Stimulated activated naive CD4-positive, alpha-beta T cell (primary cell): ENCODE measurements at regions not wholly inside any gene's neighbourhood (a gene's known extent, or its start where the extent isn't known, plus 50 kb on each side); places are given as distances from the start of the nearest gene placed in this dataset.
A peak's percentile ranks its signal among the peaks of the same experiment; 100 is the strongest.

Source experiments
- DNase-seq, 6 experiments: peaks; one replicate each; lab custom pipeline; 2025; lab: John Stamatoyannopoulos, UW

DNA sequence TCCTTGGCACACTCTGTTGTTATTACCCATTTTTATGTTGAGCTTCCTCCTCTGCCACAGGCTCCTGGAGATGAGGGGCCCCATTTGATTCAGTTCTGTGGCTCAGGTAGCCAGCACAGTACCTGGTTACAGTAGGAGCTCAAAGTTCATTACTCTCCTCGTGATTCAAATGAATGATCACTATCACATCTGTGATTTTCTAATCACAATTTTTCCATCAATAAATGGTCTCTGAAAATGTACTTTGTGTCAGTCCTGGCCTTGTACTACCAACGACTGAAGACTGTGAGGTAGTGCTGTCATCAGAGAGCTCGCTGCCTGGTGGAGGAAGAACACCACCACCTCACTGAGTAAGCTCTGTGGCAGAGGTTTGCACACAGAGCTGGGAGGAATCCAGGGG lies 106.8 kb upstream of the JUN start:
- no peak for DNase-seq

- no peak for DNase-seq
Measured at GRCh38 chr1:58891347-58891746, 107.5 kb upstream of the JUN start.

GRCh38 chr1:58893257-58893869 lies 109.5 kb upstream of the JUN start:
- DNase-seq = no peak

DNA sequence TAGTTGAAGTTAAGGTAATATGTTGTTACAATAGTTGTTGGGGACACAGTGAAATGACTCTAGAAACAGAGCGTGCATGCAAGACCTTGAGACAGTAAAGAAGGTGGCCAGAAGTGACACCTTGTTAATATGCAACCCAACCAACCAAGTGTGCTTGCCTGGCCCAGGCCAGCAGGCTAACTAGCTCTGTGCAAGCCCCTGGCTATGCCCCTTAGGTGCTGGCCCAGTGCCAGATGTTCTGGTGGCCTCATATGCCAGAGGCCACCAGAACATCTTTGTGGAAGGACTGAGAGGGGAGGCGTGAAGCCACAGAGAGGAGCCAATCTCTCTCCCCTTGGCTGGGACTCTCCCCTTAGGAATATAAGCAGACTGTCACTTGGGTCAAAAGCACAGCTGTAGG lies 111.2 kb upstream of the JUN start:
- no peak for DNase-seq

- no peak for DNase-seq
Measured at GRCh38 chr1:58895559-58896145, 111.8 kb upstream of the JUN start.

DNA sequence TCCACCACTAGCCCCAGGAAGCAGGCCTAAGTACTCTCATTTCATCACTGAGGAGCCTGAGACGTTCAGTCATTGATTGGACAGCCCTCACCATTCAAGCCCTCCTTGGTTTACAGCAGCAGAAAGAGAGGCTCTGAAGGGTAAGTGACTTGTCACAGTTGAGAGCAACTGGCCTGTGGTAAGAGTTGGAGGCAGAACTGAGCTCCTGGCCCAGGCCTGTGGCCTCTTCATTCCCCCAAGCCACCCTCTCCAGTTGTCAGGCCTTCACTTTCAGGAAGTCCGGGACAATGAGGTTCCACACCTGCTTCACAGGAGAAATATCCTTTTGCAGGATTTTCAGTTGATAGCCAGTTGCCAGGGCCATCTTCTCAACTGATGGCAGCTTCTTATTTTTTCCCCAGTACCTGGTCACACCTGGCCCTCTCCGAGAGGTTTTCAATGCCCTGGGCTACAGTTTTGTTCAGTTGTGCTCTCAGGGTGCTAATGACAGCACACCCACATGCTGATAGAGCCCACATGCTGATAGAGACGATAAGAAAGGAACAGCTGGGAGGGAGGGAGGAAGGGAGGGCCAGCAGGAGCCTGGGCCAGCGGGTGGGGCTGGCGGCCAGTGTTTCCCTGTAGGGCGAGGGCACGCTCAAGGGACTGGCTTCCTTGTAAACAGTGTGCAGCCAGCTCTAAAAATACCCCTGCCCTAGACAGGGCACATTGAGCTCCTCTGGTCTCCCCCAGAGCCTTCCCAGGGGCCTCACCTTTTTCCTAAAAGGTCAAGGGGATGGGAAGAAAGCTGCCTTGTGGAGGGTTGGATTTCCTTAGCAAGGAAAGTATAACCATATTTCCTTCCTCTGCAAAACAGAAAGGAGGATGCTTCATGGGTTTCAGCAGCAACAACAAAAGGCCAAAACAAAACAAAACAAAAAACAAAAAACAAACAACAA lies 112.7 kb upstream of the JUN start:
- no peak for DNase-seq

GRCh38 chr1:58898739-58899586 lies 115.1 kb upstream of the JUN start:
- no peak for DNase-seq

GRCh38 chr1:58899587-58900271 lies 115.9 kb upstream of the JUN start:
- no peak for DNase-seq

DNA sequence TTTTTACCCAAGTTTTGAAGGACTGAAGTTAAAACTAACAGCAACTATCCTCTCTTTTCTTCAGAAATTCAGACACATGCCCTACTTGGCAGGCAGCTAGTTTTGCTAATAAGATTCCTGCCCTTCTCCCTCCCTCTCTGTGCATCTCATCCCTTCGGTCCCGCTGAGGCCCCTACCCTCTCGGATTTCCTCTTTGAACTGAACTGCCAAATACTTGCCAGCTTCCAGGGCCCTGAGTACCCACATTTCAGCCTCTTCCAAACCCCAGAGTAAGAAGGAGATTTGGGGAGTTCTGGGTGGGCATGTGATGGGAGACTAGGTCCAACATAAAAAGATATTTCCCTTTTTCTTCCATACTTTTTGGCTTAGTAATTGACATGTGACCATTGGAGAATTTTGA lies 116.5 kb upstream of the JUN start:
- DNase-seq = no peak

DNA sequence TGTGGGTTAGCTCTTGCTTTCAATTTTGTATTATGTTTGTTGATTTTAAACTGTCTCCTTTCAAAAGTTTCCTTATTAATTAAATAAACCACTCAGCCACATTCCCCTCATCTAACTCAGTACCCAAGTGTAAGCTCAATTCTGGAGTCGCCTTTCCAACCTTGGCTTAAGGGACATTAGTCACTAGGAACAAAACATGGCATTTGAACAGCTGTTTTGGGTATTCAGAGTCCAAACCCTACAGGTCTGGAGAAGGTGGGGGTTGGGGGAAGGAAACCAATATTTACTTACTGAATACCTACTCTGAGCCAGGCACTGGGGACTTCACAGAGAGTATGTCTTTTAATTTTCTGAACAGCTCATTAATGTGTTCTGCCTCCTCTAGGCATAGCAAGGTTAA lies 117.2 kb upstream of the JUN start:
- DNase-seq = no peak

DNA sequence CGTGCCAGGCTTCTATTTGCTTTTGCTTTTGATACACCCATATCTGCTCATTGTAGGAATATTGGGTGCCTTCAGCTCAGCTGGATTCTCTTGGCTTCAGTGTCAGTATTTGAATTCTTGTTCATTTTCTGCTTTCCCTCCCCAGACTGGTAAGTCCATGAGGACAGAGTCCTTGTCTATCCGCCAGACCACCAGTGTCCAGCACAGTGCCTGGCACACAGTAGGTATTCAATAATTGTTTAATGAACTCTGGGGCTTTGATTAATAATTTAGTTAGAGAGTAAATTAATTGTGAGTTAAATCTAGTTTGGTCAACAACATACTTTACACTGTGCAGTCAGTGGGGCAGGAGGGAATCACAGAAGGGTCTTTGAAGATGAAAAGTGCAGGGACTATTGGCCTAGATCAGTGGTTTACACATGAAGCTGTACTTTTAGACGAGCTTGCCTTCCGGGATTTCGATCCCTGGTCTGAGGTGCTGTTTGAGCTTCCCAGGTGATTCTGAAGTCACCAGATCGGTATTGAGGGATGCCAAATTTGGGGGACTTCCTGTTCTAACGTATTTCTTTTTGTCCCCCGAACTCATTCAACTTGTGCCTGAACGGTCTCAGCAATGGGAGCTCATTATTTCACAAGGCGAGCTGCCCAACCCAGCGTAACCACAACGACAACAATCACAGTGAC lies 119.1 kb upstream of the JUN start:
- DNase-seq = no peak

DNA sequence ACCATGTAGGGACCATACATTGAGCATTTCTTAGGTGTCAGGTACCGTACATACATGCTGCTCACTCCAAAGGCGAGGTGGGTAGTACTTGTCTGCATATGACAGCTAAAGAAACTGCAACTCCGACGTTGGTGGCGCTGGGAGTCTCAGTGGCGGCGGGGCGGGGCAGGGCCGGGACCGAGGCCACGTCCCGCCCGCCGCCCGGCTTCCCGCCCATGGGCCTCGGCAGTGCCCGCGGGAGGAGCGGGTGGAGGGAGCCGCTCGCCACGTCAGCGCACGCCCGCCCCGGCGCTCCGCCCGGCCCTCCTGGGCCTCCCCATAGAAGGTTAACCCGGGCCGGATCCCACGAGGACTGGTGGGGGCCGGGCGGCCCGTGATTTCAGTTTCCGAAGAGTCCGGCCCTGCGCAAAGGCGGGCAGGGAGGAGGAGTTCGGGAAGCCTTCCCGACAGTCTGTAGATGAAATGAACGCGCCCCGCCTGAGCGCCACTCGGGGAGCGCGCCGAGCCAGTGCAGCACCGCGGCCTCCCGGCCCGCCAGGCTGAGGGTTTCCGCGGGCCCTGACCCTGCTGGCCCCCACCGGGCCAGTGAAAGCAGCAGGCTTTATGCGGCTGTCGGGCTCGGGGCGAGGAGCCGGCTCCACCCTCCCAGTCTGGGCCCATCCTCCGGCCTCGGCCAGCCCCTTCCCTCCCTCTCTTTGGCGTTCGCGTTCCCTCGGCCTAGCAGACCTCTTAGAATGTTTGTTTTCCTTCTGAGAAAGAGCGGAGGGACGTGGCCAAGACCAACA lies 119.9 kb upstream of the JUN start:
- peak; percentile 25 to 50 (median 44) for DNase-seq

- peak in 1 of 6 experiments; percentile 2 for DNase-seq
Measured at GRCh38 chr1:58904299-58905125, 120.7 kb upstream of the JUN start.

DNA sequence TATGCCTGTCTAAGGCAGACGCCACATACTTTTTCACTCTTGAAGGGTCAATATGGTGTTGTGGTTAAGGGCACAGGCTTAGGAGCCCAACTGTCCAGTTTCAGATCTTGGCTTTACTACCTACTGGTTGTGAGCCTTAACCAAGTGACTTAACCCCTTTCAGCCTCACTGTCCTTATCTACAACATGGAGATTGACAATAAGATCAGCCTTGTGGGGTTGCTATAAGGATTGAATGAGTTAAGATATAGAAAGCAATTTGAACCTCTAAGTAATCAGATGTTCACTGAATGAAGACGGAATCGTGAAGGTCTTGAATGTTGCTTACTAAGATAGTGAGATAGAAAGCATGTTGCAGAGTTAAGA lies 121.3 kb upstream of the JUN start:
- no peak for DNase-seq

- no peak for DNase-seq
Measured at GRCh38 chr1:58905628-58906221, 121.9 kb upstream of the JUN start.

GRCh38 chr1:58907398-58907797 lies 123.6 kb upstream of the JUN start:
- no peak for DNase-seq

- no peak for DNase-seq
Measured at GRCh38 chr1:58908561-58909560, 125.0 kb upstream of the JUN start.
